SH-SY5Y (cell line): ENCODE measurements at regions not wholly inside any gene's neighbourhood (a gene's known extent, or its start where the extent isn't known, plus 50 kb on each side); places are given as distances from the start of the nearest gene placed in this dataset.

Experiments used
- GATA2 ChIP-seq: IDR thresholded peaks from 2 replicates; pipeline ENCODE4 v1.6.1; 2011; ENCODE audit warnings: mild to moderate bottlenecking, low read depth, low read length
- GATA3 ChIP-seq: IDR thresholded peaks from 2 replicates; pipeline ENCODE4 v1.6.1; 2011; ENCODE audit warnings: low read depth, mild to moderate bottlenecking, low read length, moderate library complexity

GRCh38 chr4:89364541-89364940 is 56.9 kb upstream of the GPRIN3 start:
- TF ChIP-seq GATA2 (no peak), GATA3 (no peak)
